DMS79 (cell line): ENCODE measurements at regions not wholly inside any gene's neighbourhood (a gene's known extent, or its start where the extent isn't known, plus 50 kb on each side); places are given as distances from the start of the nearest gene placed in this dataset.

Source experiments
- DNase-seq: peaks from one replicate; lab custom pipeline; 2025; lab: John Stamatoyannopoulos, UW

- no peak for DNase-seq
Observed at GRCh38 chr21:32134441-32135130, 144.3 kb downstream of the MIS18A start.

GRCh38 chr21:32132881-32133280, 146.0 kb downstream of the MIS18A start:
- DNase-seq = no peak

- DNase-seq = no peak
Observed at GRCh38 chr21:32132409-32132808, 146.4 kb downstream of the MIS18A start.

GRCh38 chr21:32131960-32132359, 146.9 kb downstream of the MIS18A start:
- no peak for DNase-seq

GRCh38 chr21:32131164-32131563, 147.7 kb downstream of the MIS18A start:
- DNase-seq = no peak

- DNase-seq = no peak
Observed at GRCh38 chr21:32130031-32130891, 148.6 kb downstream of the MIS18A start.

GRCh38 chr21:32127081-32127480, 151.8 kb downstream of the MIS18A start:
- DNase-seq = no peak

GRCh38 chr21:32122082-32122481, 156.8 kb downstream of the MIS18A start:
- no peak for DNase-seq

- DNase-seq = no peak
Observed at GRCh38 chr21:32120230-32120629, 158.6 kb downstream of the MIS18A start.

- DNase-seq = no peak
Observed at GRCh38 chr21:32119811-32120210, 159.0 kb downstream of the MIS18A start.

- no peak for DNase-seq
Observed at GRCh38 chr21:32119389-32119788, 159.5 kb downstream of the MIS18A start.

GRCh38 chr21:32114419-32115035, 164.3 kb downstream of the MIS18A start:
- DNase-seq = no peak

- DNase-seq = no peak
Observed at GRCh38 chr21:32113486-32113885, 165.4 kb downstream of the MIS18A start.

- no peak for DNase-seq
Observed at GRCh38 chr21:32112195-32112594, 166.7 kb downstream of the MIS18A start.

- no peak for DNase-seq
Observed at GRCh38 chr21:32108566-32108965, 170.3 kb downstream of the MIS18A start.

GRCh38 chr21:32103361-32103760, 175.5 kb downstream of the MIS18A start:
- DNase-seq = no peak

GRCh38 chr21:32102426-32102825, 176.4 kb downstream of the MIS18A start:
- no peak for DNase-seq

- no peak for DNase-seq
Observed at GRCh38 chr21:32101277-32101676, 177.6 kb downstream of the MIS18A start.

- DNase-seq = no peak
Observed at GRCh38 chr21:32100423-32100822, 178.4 kb downstream of the MIS18A start.

- DNase-seq = no peak
Observed at GRCh38 chr21:32099812-32100416, 178.9 kb downstream of the MIS18A start.

GRCh38 chr21:32096411-32096810, 182.4 kb downstream of the MIS18A start:
- no peak for DNase-seq

- no peak for DNase-seq
Observed at GRCh38 chr21:32094804-32095203, 184.0 kb downstream of the MIS18A start.
